Keratinocyte (primary cell): ENCODE measurements at regions not wholly inside any gene's neighbourhood (a gene's known extent, or its start where the extent isn't known, plus 50 kb on each side); places are given as distances from the start of the nearest gene placed in this dataset.

Experiments used
- EZH2 ChIP-seq: IDR thresholded peaks from one replicate; pipeline ENCODE4 v1.6.1; 2012; ENCODE audit warnings: inconsistent platforms, mild to moderate bottlenecking, low read length, moderate library complexity
- TF ChIP-seq, protein P1 (sequence below), 3 experiments: IDR thresholded peaks in 1 of 3; conservative IDR thresholded peaks in 1 of 3; optimal IDR thresholded peaks in 1 of 3; 2 replicates in 2 of 3; 3 replicates in 1 of 3; pipeline versions ENCODE3 to v1.5.1; 2011; ENCODE audit warnings: low read length in 3 of 3, mild to moderate bottlenecking in 3 of 3, moderate library complexity in 2 of 3, control low read depth in 1 of 3, inconsistent platforms in 1 of 3; ENCODE audit not compliant: insufficient read depth in 2 of 3; ENCODE audit errors: extremely low read depth in 1 of 3

DNA sequence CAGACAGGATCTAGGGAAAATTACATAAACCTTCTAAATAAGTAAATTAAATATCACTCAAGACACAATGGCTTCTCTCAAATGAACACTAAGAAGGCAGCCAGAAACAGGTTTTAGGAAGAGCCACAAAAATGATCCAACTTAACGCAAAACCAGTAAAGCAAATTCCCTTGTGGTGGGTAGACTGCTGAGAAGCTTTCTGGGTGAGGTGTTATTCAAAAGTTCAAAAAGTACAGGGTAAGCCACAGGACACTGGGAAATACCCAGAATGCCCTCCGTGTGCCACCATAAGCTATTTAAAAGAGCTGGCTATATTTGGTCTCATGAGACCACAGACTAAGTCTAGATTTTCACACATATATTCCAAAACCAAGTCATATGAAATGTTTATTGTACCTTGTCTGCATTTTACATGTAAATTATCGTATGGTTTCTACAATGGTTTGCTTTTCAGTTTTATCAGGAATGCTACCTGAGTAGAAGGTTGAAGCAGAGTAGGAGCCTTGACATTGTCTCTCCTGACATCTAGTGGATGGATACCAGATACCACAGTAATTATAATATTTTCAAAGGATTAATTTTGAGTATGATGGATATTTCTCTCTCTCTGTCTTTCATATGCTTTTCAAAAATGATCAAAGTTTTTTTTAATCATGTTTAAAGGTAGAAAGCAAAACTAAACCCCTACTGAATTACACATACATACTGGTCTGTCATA is 109.3 kb upstream of the KLHL13 start:
- TF ChIP-seq, protein P1, sequence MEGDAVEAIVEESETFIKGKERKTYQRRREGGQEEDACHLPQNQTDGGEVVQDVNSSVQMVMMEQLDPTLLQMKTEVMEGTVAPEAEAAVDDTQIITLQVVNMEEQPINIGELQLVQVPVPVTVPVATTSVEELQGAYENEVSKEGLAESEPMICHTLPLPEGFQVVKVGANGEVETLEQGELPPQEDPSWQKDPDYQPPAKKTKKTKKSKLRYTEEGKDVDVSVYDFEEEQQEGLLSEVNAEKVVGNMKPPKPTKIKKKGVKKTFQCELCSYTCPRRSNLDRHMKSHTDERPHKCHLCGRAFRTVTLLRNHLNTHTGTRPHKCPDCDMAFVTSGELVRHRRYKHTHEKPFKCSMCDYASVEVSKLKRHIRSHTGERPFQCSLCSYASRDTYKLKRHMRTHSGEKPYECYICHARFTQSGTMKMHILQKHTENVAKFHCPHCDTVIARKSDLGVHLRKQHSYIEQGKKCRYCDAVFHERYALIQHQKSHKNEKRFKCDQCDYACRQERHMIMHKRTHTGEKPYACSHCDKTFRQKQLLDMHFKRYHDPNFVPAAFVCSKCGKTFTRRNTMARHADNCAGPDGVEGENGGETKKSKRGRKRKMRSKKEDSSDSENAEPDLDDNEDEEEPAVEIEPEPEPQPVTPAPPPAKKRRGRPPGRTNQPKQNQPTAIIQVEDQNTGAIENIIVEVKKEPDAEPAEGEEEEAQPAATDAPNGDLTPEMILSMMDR (optimal IDR thresholded peaks at IDR 0.05 in 1 of 3, IDR thresholded peaks at IDR 0.05 in 1 of 3, conservative IDR thresholded peaks at IDR 0.05 in 1 of 3; ENCODE audit: extremely low read depth in 1 of 3, insufficient read depth in 2 of 3, low read length in 3 of 3), result peak in 2 of 3 experiments; percentile 27 to 33
- no peak for TF ChIP-seq EZH2
